ENCODE measurements at regions not wholly inside any gene's neighbourhood (a gene's known extent, or its start where the extent isn't known, plus 50 kb on each side); places are given as distances from the start of the nearest gene placed in this dataset.

DNA sequence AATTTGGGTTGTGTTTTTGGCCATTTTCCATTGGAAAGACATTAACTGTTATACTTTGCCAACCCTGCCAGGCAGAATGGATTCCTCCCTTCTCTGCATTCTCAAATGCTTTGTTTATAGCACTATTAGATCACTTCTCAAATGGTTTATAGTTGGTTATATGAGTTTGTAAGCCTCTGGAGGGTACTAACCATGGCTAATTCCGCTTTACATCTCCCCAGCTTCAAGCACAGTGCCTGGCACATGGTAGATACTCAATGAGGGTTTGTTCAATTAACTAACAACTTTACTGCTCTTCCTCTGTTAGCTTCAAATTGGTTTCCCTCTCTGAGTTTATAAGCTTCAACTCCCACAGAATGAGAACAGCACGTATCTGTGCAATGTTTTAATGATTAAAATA, 213.5 kb downstream of the SOX11 start:
- H3K4me1 Mint-ChIP-seq = no peaks in the 10 kb centered on the region
- Histone ChIP-seq H3K4me1 (ENCODE audit: control insufficient read depth in 2 of 2, insufficient read depth in 2 of 2, low read length in 2 of 2) (no peaks in the 10 kb centered on the region), H2AFZ (ENCODE audit: insufficient read depth, low read depth, low read length, poor library complexity, severe bottlenecking) (no peak overlapping the region), H3K4me3 (ENCODE audit: control extremely low read depth in 1 of 5, extremely low read depth in 1 of 5, insufficient read depth in 1 of 5, low read depth in 2 of 5, low read length in 4 of 5) (no peak overlapping the region), H3K9me3 (ENCODE audit: control extremely low read depth in 1 of 3, control insufficient read depth in 2 of 3, insufficient read depth in 1 of 3, low read length in 2 of 3) (peaks cover 0 to 3% (median 0%) of the 10 kb centered on the region in 3 donors), H4K20me1 (ENCODE audit: control insufficient read depth, insufficient read depth, low read length, poor library complexity, severe bottlenecking) (no peaks in the 10 kb centered on the region), H3K4me2 (replicated peaks; ENCODE audit: low read depth, low read length, poor library complexity, severe bottlenecking) (no peak overlapping the region), H3K27me3 (replicated peaks in 1 of 4; ENCODE audit: control extremely low read depth in 1 of 4, control insufficient read depth in 3 of 4, insufficient read depth in 4 of 4, low read length in 3 of 4) (no peaks in the 10 kb centered on the region), H3K27ac (ENCODE audit: low read length in 2 of 2) (no peak overlapping the region), H3K79me2 (ENCODE audit: control insufficient read depth, insufficient read depth, low read length) (no peaks in the 10 kb centered on the region), H3K36me3 (replicated peaks in 1 of 2; ENCODE audit: control extremely low read depth in 1 of 2, control insufficient read depth in 1 of 2, extremely low read depth in 1 of 2, insufficient read depth in 2 of 2, low read length in 1 of 2) (no peaks in the 10 kb centered on the region), H3K9ac (ENCODE audit: low read length) (no peak overlapping the region)
- ChIA-PET CTCF (no interaction called here), POLR2A (no interaction called here)
- DNase-seq (no peak), ATAC-seq (ENCODE audit: low read depth) (no peak)
- H3K27me3 Mint-ChIP-seq = no peaks in the 10 kb centered on the region
- intact Hi-C loops (cut with micrococcal nuclease) = no loop called here
- no peak overlapping the region for H3K27ac Mint-ChIP-seq
- TF ChIP-seq EZH2 (IDR thresholded peaks at IDR 0.05; ENCODE audit: borderline replicate concordance, insufficient read depth, low read depth, low read length, poor library complexity, severe bottlenecking) = no peak
- TF ChIP-seq, protein P1, sequence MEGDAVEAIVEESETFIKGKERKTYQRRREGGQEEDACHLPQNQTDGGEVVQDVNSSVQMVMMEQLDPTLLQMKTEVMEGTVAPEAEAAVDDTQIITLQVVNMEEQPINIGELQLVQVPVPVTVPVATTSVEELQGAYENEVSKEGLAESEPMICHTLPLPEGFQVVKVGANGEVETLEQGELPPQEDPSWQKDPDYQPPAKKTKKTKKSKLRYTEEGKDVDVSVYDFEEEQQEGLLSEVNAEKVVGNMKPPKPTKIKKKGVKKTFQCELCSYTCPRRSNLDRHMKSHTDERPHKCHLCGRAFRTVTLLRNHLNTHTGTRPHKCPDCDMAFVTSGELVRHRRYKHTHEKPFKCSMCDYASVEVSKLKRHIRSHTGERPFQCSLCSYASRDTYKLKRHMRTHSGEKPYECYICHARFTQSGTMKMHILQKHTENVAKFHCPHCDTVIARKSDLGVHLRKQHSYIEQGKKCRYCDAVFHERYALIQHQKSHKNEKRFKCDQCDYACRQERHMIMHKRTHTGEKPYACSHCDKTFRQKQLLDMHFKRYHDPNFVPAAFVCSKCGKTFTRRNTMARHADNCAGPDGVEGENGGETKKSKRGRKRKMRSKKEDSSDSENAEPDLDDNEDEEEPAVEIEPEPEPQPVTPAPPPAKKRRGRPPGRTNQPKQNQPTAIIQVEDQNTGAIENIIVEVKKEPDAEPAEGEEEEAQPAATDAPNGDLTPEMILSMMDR (IDR thresholded peaks at IDR 0.05) = no peak
- no peak overlapping the region for H3K4me3 Mint-ChIP-seq
- H3K9me3 Mint-ChIP-seq (ENCODE audit: insufficient read depth) = no peaks in the 10 kb centered on the region
- no CpG with 5 or more reads among the region's 2 CpGs for WGBS (ENCODE audit: insufficient coverage)

DNA sequence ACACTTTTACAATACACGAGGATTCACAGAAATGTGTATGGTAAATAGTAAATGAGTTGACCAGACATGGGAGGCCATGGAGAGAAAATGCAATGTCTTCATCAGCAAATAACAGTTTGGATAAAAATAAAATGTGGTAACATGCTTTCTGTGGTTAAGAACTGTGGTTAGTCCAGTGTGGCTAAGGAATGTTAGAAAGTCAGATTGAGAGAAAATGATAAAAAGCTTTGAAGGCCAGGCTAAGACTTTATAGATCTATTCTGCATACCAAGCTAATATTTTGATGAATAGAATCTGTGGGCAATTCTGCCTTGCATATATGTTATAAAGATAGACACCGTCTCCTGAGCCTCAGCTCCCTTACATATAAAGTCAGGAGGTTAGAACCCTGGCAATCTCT, 215.9 kb downstream of the SOX11 start:
- Histone ChIP-seq H2AFZ (ENCODE audit: insufficient read depth, low read depth, low read length, poor library complexity, severe bottlenecking) (no peak overlapping the region), H3K27ac (ENCODE audit: low read length in 2 of 2) (no peak overlapping the region), H3K9ac (ENCODE audit: low read length) (no peak overlapping the region), H3K9me3 (ENCODE audit: control extremely low read depth in 1 of 3, control insufficient read depth in 2 of 3, insufficient read depth in 1 of 3, low read length in 2 of 3) (peaks cover 0 to 3% (median 0%) of the 10 kb centered on the region in 3 donors), H3K36me3 (replicated peaks in 1 of 2; ENCODE audit: control extremely low read depth in 1 of 2, control insufficient read depth in 1 of 2, extremely low read depth in 1 of 2, insufficient read depth in 2 of 2, low read length in 1 of 2) (no peaks in the 10 kb centered on the region), H3K4me1 (ENCODE audit: control insufficient read depth in 2 of 2, insufficient read depth in 2 of 2, low read length in 2 of 2) (no peaks in the 10 kb centered on the region), H4K20me1 (ENCODE audit: control insufficient read depth, insufficient read depth, low read length, poor library complexity, severe bottlenecking) (no peaks in the 10 kb centered on the region), H3K4me2 (replicated peaks; ENCODE audit: low read depth, low read length, poor library complexity, severe bottlenecking) (no peak overlapping the region), H3K79me2 (ENCODE audit: control insufficient read depth, insufficient read depth, low read length) (no peaks in the 10 kb centered on the region), H3K4me3 (ENCODE audit: control extremely low read depth in 1 of 5, extremely low read depth in 1 of 5, insufficient read depth in 1 of 5, low read depth in 2 of 5, low read length in 4 of 5) (no peak overlapping the region), H3K27me3 (replicated peaks in 1 of 4; ENCODE audit: control extremely low read depth in 1 of 4, control insufficient read depth in 3 of 4, insufficient read depth in 4 of 4, low read length in 3 of 4) (no peaks in the 10 kb centered on the region)
- ATAC-seq (ENCODE audit: low read depth) (no peak), DNase-seq (no peak)
- H3K9me3 Mint-ChIP-seq (ENCODE audit: insufficient read depth) = no peaks in the 10 kb centered on the region
- no CpG with 5 or more reads among the region's 2 CpGs for WGBS (ENCODE audit: insufficient coverage)
- no peaks in the 10 kb centered on the region for H3K27me3 Mint-ChIP-seq
- H3K27ac Mint-ChIP-seq = no peak overlapping the region
- H3K4me1 Mint-ChIP-seq = no peaks in the 10 kb centered on the region
- ChIA-PET CTCF (no interaction called here), POLR2A (no interaction called here)
- no peak overlapping the region for H3K4me3 Mint-ChIP-seq
- intact Hi-C loops (cut with micrococcal nuclease) = no loop called here
- TF ChIP-seq, protein P1 (IDR thresholded peaks at IDR 0.05) = no peak
- no peak for TF ChIP-seq EZH2 (IDR thresholded peaks at IDR 0.05; ENCODE audit: borderline replicate concordance, insufficient read depth, low read depth, low read length, poor library complexity, severe bottlenecking)

Data from B cell (primary cell).